Thoracic aorta (tissue), 2 donors: ENCODE measurements at regions not wholly inside any gene's neighbourhood (a gene's known extent, or its start where the extent isn't known, plus 50 kb on each side); places are given as distances from the start of the nearest gene placed in this dataset.
"Not testable (repeated sequence)": the region's sequence is repeated elsewhere in the genome, so short reads cannot be mapped to it uniquely, and the experiment has no call there.

Source experiments
- ATAC-seq: fragments of 150-250 bp; one replicate; pipeline ENCODE4 v1.8.0; 2017; ENCODE audit warnings: low read depth; ENCODE audit not compliant: insufficient number of reproducible peaks, low FRiP score
- DNase-seq: peaks from one replicate; pipeline ENCODE4 v3.0.0-alpha.2; 2020; ENCODE audit warnings: low spot score
- H3K27ac ChIP-seq, 2 donors: fragments of 200-600 bp; sonication (generic); 1 replicate in 1 of 2; 2 replicates in 1 of 2; pipeline ENCODE4 v1.5.1; 2016; ENCODE audit warnings: mild to moderate bottlenecking in 2 of 2, moderate library complexity in 2 of 2
- H3K27me3 ChIP-seq: fragments of 200-600 bp; sonication (generic); replicated peaks from 2 replicates; pipeline ENCODE4 v1.6.0; 2016; ENCODE audit warnings: mild to moderate bottlenecking; ENCODE audit not compliant: insufficient read depth
- H3K36me3 ChIP-seq: fragments of 200-600 bp; sonication (generic); one replicate; pipeline ENCODE4 v1.5.1; 2016
- H3K4me1 ChIP-seq, 2 donors: fragments of 200-600 bp; sonication (generic); 1 replicate in 1 of 2; 2 replicates in 1 of 2; pipeline versions ENCODE4 v1.5.1 to v1.6.0; 2016; ENCODE audit warnings: low read depth in 2 of 2, mild to moderate bottlenecking in 1 of 2; ENCODE audit not compliant: control insufficient read depth in 1 of 2
- H3K4me3 ChIP-seq: fragments of 200-600 bp; sonication (generic); 2 replicates; pipeline ENCODE4 v1.5.1; 2016; ENCODE audit warnings: mild to moderate bottlenecking
- H3K9me3 ChIP-seq: fragments of 200-600 bp; sonication (generic); 2 replicates; pipeline ENCODE4 v1.5.1; 2016
- TF ChIP-seq, protein P1 (sequence below): fragments of 200-600 bp; sonication (generic); IDR thresholded peaks from one replicate; pipeline ENCODE4 v1.5.1; 2019; ENCODE audit warnings: antibody characterized with exemption

DNA sequence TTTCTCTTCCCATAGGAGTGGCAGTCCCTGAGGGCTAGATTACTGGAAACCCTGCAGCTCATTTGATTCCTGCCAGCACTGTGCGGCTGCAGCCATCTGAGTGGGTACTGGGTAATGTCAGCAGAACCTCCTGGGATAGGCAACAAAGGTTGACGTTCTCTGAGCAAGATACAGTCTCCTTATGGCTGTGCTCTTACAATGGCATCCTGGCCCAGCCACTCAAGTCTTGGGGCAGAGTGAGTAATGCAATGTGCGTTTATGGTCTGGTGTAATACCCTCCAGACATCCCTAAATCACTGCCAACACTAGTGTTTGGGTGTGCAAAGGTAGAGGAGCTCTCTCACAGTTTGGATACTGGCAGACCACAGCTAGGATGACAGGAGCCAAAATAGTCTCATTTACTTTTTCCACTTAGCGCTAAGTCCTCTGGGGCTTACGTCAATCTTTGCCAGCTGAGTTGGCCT, 775.8 kb downstream of the ZNF385D start:
- Histone ChIP-seq H3K4me1 (peaks cover 0 to 16% of the 10 kb centered on the region in 2 donors), H3K36me3 (no peaks in the 10 kb centered on the region), H3K9me3 (no peaks in the 10 kb centered on the region), H3K27me3 (no peaks in the 10 kb centered on the region), H3K27ac (peak overlapping the region; percentile 11 to 61), H3K4me3 (peak overlapping the region; percentile 52)
- DNase-seq (peak; percentile 6), ATAC-seq (no peak)
- TF ChIP-seq, protein P1, sequence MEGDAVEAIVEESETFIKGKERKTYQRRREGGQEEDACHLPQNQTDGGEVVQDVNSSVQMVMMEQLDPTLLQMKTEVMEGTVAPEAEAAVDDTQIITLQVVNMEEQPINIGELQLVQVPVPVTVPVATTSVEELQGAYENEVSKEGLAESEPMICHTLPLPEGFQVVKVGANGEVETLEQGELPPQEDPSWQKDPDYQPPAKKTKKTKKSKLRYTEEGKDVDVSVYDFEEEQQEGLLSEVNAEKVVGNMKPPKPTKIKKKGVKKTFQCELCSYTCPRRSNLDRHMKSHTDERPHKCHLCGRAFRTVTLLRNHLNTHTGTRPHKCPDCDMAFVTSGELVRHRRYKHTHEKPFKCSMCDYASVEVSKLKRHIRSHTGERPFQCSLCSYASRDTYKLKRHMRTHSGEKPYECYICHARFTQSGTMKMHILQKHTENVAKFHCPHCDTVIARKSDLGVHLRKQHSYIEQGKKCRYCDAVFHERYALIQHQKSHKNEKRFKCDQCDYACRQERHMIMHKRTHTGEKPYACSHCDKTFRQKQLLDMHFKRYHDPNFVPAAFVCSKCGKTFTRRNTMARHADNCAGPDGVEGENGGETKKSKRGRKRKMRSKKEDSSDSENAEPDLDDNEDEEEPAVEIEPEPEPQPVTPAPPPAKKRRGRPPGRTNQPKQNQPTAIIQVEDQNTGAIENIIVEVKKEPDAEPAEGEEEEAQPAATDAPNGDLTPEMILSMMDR, result no peak

DNA sequence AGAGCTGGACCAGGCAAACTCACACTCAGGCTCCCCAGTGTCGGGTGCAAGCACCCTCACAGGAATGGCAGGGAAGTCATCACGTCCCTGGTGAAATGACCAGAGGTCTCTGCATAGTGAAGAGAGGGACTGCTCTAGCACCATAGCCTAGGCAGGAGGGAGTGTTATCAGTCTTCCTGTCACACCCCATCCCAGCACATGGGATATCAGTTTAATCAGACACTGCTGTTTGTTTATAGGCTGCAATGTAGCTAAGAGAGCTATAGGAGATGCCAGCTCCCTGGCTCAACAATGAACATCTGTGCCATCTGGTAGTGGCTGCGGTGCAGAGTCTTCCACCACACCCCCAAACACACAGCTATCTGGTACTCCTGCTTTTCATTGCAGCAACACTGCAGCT, 776.6 kb downstream of the ZNF385D start:
- Histone ChIP-seq H3K4me1 (peaks cover 0 to 16% of the 10 kb centered on the region in 2 donors), H3K27ac (no peak overlapping the region), H3K4me3 (no peak overlapping the region), H3K9me3 (no peaks in the 10 kb centered on the region), H3K36me3 (no peaks in the 10 kb centered on the region), H3K27me3 (no peaks in the 10 kb centered on the region)
- ATAC-seq, result no peak
- no peak for DNase-seq
- TF ChIP-seq, protein P1, result no peak

DNA sequence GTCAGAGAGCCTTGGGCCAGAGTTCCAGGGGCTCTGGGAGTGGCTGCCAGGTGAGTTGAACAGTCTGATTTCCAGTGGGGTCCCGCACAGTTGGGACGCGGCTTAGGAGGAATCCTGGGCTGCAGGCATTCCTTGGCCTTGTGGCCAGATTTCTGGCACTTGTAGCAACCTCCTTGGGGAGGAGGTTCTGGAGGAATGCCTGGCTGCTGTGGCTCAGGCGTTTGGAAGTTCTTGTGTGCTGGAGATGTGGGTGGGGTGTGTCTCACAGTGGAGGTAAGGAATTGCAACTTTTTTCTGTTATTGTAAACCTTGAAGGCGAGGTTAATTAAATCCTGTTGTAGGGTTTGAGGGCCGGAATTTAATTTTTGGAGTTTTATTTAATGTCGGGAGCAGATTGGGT, 780.2 kb downstream of the ZNF385D start:
- not testable (repeated sequence) for H3K27ac ChIP-seq, H3K36me3 ChIP-seq, H3K4me3 ChIP-seq, H3K9me3 ChIP-seq, DNase-seq, H3K27me3 ChIP-seq, ATAC-seq
- peaks cover 0 to 13% of the 10 kb centered on the region in 2 donors for H3K4me1 ChIP-seq

DNA sequence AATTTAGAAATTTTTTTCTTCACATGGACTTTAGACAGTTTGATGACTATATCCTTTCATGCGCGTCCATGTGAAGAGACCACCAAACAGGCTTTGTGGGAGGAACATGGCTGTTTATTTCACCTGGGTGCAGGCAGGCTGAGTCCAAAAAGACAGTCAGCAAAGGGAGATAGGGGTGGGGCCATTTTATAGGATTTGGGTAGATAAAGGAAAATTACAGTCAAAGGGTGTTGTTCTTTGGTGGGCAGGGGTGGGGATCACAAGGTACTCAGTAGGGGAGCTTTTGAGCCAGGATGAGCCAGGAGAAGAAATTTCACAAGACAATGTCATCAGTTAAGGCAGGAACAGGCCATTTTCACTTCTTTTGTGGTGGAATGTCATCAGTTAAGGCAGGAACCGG, 781.5 kb upstream of the SGO1 start:
- H3K27me3 ChIP-seq, DNase-seq, H3K27ac ChIP-seq, ATAC-seq, H3K36me3 ChIP-seq, H3K4me3 ChIP-seq, H3K4me1 ChIP-seq, H3K9me3 ChIP-seq: not testable (repeated sequence)

DNA sequence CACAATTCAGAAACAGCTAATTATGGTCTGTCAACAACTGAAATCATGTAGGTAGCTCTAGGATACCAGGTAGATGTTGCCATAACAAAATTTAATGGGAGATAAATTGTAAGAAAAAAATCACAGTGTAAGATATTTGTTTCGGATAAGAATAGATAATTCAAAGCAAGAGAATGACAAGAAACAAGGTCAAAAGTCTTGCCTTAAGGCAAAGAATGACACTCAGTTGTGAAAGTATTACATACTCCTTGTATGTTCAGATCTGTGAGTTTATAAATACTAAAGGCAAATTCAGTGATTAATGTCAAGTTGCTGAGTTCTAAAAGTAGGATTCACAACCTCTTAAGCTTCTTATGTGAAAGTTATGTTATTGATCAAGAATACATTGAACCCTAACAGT, 772.2 kb upstream of the SGO1 start:
- Histone ChIP-seq H3K4me3 (no peak overlapping the region), H3K27me3 (no peaks in the 10 kb centered on the region), H3K4me1 (no peaks in the 10 kb centered on the region), H3K36me3 (no peaks in the 10 kb centered on the region), H3K27ac (no peak overlapping the region), H3K9me3 (no peaks in the 10 kb centered on the region)
- TF ChIP-seq, protein P1, result no peak
- ATAC-seq, result no peak
- DNase-seq, result no peak

DNA sequence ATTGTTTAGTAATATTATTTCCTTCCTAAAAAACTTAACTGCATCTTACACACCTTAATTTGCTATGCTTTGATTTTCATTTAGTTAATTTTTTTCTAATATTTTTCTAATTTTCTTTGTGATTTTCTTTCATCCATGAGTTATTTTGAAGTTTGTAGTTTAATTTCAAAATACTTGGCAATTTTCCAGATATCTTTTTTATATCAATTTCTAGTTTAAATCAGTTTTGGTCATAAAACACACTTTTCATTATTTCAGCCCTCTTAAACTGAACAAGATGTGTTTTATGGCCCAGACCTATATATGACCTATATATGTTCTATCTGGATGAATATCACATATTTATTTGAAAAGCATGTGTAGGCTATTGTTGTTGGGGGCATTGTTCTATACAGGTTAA, 759.9 kb upstream of the SGO1 start:
- H3K4me1 ChIP-seq, result no peaks in the 10 kb centered on the region
- H3K27ac ChIP-seq, result no peak overlapping the region
- ATAC-seq (no peak), DNase-seq (no peak)
- H3K4me3 ChIP-seq, result no peak overlapping the region
- H3K36me3 ChIP-seq, result no peaks in the 10 kb centered on the region
- no peaks in the 10 kb centered on the region for H3K27me3 ChIP-seq
- H3K9me3 ChIP-seq, result peaks cover 5% of the 10 kb centered on the region
- TF ChIP-seq, protein P1, result no peak
